Calu3 (cell line): ENCODE measurements at regions not wholly inside any gene's neighbourhood (a gene's known extent, or its start where the extent isn't known, plus 50 kb on each side); places are given as distances from the start of the nearest gene placed in this dataset.

Experiments
- BruUV-seq: library from RNA; stranded (reverse); fragments of 400-500 nt; replicated peaks from 2 replicates; lab custom pipeline; 2021; lab: Mats Ljungman, UMichigan
- CTCF ChIA-PET: fragments of 300-600 bp; sonication (Branson Sonifier 250); formaldehyde crosslinking; loops from one replicate; lab custom pipeline; 2022; ENCODE audit warnings: antibody characterized with exemption; lab: Charles Lee
- DNase-seq: peaks from one replicate; pipeline ENCODE4 v3.0.0; 2022
- H3K27ac Mint-ChIP-seq: one replicate; pipeline ENCODE4 v1.8.0; 2022; ENCODE audit warnings: mixed read lengths; ENCODE audit not compliant: unreplicated experiment
- H3K27me3 Mint-ChIP-seq: one replicate; pipeline ENCODE4 v1.8.0; 2022; ENCODE audit warnings: mixed read lengths; ENCODE audit not compliant: unreplicated experiment
- H3K36me3 Mint-ChIP-seq: one replicate; pipeline ENCODE4 v1.8.0; 2022; ENCODE audit warnings: mild to moderate bottlenecking, moderate library complexity, mixed read lengths; ENCODE audit not compliant: insufficient read depth, unreplicated experiment
- H3K4me1 Mint-ChIP-seq: one replicate; pipeline ENCODE4 v1.8.0; 2022; ENCODE audit warnings: mild to moderate bottlenecking, low read depth, mixed read lengths; ENCODE audit not compliant: unreplicated experiment
- H3K4me3 Mint-ChIP-seq: one replicate; pipeline ENCODE4 v1.8.0; 2022; ENCODE audit warnings: mild to moderate bottlenecking, low read depth, moderate library complexity, mixed read lengths; ENCODE audit not compliant: unreplicated experiment
- H3K9me3 Mint-ChIP-seq: one replicate; pipeline ENCODE4 v1.8.0; 2022; ENCODE audit warnings: low read depth, mixed read lengths; ENCODE audit not compliant: unreplicated experiment
- intact Hi-C: fragments of 100-400 bp; cut with micrococcal nuclease; formaldehyde crosslinking; loops from one replicate; pipeline ENCODE4 v1.10.0; 2022; ENCODE audit not compliant: unreplicated experiment
- TF ChIP-seq, protein P1 (sequence below): fragments of 200-600 bp; IDR thresholded peaks from one replicate; pipeline ENCODE4 v1.8.0; 2022; ENCODE audit warnings: antibody characterized with exemption; ENCODE audit not compliant: unreplicated experiment

DNA sequence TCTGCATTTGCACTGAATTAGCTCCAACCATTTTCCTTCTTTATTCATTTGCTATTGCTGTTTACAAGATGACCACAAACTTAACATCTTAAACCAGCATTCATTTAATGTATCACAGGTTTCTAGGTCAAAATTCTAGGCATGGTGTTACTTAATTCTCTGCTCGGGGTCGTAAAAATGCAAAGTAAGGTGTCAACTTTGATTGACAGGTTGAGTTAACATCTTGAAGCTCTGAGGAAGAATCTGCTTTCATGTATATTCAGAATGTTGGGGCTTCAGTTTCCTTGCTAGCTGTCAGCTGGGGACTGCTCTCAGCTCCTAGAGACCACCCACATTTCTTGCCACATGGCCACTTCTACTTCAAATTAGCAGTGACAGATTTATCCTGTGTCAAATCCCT is 348.7 kb upstream of the GRIN3A start:
- intact Hi-C loops, result no loop called here
- BruUV-seq, result no TSS peak
- H3K4me3 Mint-ChIP-seq, result no peak overlapping the region
- no peak overlapping the region for H3K27ac Mint-ChIP-seq
- CTCF ChIA-PET, result no interaction called here
- H3K4me1 Mint-ChIP-seq, result no peaks in the 10 kb centered on the region
- H3K9me3 Mint-ChIP-seq, result no peaks in the 10 kb centered on the region
- H3K27me3 Mint-ChIP-seq, result no peaks in the 10 kb centered on the region
- no peaks in the 10 kb centered on the region for H3K36me3 Mint-ChIP-seq
- no peak for DNase-seq
- TF ChIP-seq, protein P1, sequence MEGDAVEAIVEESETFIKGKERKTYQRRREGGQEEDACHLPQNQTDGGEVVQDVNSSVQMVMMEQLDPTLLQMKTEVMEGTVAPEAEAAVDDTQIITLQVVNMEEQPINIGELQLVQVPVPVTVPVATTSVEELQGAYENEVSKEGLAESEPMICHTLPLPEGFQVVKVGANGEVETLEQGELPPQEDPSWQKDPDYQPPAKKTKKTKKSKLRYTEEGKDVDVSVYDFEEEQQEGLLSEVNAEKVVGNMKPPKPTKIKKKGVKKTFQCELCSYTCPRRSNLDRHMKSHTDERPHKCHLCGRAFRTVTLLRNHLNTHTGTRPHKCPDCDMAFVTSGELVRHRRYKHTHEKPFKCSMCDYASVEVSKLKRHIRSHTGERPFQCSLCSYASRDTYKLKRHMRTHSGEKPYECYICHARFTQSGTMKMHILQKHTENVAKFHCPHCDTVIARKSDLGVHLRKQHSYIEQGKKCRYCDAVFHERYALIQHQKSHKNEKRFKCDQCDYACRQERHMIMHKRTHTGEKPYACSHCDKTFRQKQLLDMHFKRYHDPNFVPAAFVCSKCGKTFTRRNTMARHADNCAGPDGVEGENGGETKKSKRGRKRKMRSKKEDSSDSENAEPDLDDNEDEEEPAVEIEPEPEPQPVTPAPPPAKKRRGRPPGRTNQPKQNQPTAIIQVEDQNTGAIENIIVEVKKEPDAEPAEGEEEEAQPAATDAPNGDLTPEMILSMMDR, result no peak

DNA sequence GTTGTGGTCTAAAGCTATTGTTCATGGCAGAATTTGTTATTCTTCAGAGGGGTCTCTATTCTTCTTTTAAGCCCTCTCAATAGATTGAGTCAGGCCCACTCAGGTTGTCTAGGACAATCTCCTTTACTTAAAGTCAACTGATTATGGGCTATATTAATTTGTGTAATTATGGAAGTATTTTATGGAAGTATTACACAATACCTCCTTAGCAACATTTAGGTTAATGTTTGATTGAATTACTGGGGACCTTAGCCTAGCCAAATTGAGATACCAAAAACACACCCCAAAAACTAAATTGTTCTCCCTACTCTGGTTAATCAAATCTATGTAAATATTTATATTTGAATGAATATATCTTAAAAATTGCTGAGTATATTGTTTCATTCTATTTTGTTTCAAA is 347.1 kb upstream of the GRIN3A start:
- Mint-ChIP-seq H3K4me3 (no peak overlapping the region), H3K4me1 (no peaks in the 10 kb centered on the region), H3K27me3 (no peaks in the 10 kb centered on the region), H3K9me3 (no peaks in the 10 kb centered on the region), H3K36me3 (no peaks in the 10 kb centered on the region), H3K27ac (no peak overlapping the region)
- no peak for DNase-seq
- BruUV-seq, result no TSS peak
- CTCF ChIA-PET, result no interaction called here
- intact Hi-C loops, result no loop called here
- TF ChIP-seq, protein P1, result no peak

DNA sequence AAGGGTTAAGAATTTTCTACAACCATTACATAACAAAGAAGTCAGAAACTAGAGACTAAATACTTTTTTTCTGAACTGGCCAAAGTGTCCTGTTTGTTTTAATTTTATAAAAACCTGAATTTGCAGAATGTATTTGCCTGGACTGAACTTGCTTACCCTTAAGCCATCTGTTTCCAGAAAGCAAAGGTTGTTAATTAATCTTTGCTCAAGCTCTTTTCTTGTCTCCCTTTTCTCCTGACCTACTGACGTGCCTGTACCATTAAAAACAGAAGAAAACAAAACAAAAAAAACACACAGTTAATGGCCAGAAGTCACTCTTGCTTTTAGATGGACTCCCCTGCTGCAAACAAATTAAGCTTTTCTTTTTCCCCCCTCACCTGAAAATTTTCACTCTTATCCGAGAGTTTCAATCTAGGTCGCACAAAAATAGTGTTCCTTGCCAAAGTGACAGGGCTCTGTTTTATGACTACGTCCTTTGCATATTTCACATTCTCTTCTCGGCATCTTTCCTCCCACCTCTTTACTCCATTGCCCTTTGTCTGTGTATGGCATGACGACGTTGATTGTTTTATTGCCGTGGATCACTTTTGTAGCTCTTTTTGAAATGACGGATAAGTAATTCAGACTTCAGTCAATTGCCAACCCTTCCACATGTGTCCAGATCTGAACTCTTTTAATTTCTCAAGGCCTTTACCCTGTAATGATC is 333.8 kb upstream of the GRIN3A start:
- DNase-seq, result no peak
- no TSS peak for BruUV-seq
- H3K27ac Mint-ChIP-seq, result no peak overlapping the region

DNA sequence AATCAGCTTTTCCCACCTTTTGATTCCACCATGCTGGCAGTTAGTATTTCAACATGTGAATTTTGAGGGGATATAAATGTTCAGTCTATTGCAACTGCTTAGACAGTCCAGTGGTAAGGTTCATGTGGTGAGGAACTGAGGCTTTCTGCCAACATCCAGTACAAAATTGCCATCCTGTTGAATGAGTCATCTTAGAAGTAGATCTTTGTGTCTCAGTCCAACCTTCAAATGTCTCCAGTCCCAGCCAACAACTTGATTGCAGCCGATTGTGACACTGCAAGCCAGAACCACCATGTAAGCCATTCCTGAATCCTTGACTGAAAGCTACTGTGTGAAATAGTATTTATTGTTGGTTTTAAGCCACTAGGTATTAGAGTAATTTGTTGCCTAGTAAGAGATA is 331.5 kb upstream of the GRIN3A start:
- no peak for DNase-seq
- TF ChIP-seq, protein P1, result no peak
- no TSS peak for BruUV-seq

More for the DNA sequence above, 333.8 kb upstream of the GRIN3A start:
- H3K4me3 Mint-ChIP-seq, result no peak overlapping the region
- H3K36me3 Mint-ChIP-seq, result no peaks in the 10 kb centered on the region
- intact Hi-C loops, result no loop called here
- H3K9me3 Mint-ChIP-seq, result peaks cover 3% of the 10 kb centered on the region
- H3K27me3 Mint-ChIP-seq, result no peaks in the 10 kb centered on the region
- CTCF ChIA-PET, result no interaction called here
- no peaks in the 10 kb centered on the region for H3K4me1 Mint-ChIP-seq
- TF ChIP-seq, protein P1, result no peak

More for the DNA sequence above, 331.5 kb upstream of the GRIN3A start:
- Mint-ChIP-seq H3K36me3 (no peaks in the 10 kb centered on the region), H3K9me3 (peaks cover 3% of the 10 kb centered on the region), H3K27me3 (no peaks in the 10 kb centered on the region), H3K4me3 (no peak overlapping the region), H3K4me1 (no peaks in the 10 kb centered on the region), H3K27ac (no peak overlapping the region)
- CTCF ChIA-PET, result no interaction called here
- intact Hi-C loops, result no loop called here
